Left renal cortex interstitium (tissue), 4 donors: ENCODE measurements at regions not wholly inside any gene's neighbourhood (a gene's known extent, or its start where the extent isn't known, plus 50 kb on each side); places are given as distances from the start of the nearest gene placed in this dataset.

ENCODE experiments used
- DNase-seq, 4 donors: peaks; one replicate each; pipeline ENCODE4 v3.0.0-alpha.2; 2013; ENCODE audit warnings: low read depth in 4 of 4, low spot score in 2 of 4, missing footprints in 1 of 4

GRCh38 chr2:195026261-195026660 is 630.8 kb upstream of the SLC39A10 start:
- DNase-seq, result no peak

GRCh38 chr2:195022508-195022830 is 634.6 kb upstream of the SLC39A10 start:
- no peak for DNase-seq

- DNase-seq, result no peak
These were observed 635.1 kb upstream of the SLC39A10 start for GRCh38 chr2:195021711-195022507.

- DNase-seq, result no peak
These were observed 638.6 kb upstream of the SLC39A10 start for GRCh38 chr2:195018462-195018861.

GRCh38 chr2:195017890-195018289 is 639.1 kb upstream of the SLC39A10 start:
- DNase-seq, result no peak

GRCh38 chr2:195016841-195017240 is 640.2 kb upstream of the SLC39A10 start:
- no peak for DNase-seq

- no peak for DNase-seq
These were observed 647.8 kb upstream of the SLC39A10 start for GRCh38 chr2:195009202-195009601.

GRCh38 chr2:195006856-195007255 is 650.2 kb upstream of the SLC39A10 start:
- no peak for DNase-seq

GRCh38 chr2:195003881-195004471 is 653.0 kb upstream of the SLC39A10 start:
- no peak for DNase-seq

- DNase-seq, result no peak
These were observed 655.1 kb upstream of the SLC39A10 start for GRCh38 chr2:195001924-195002323.

GRCh38 chr2:194999771-195000170 is 657.3 kb upstream of the SLC39A10 start:
- no peak for DNase-seq

GRCh38 chr2:194992648-194993047 is 664.4 kb upstream of the SLC39A10 start:
- DNase-seq, result no peak

- no peak for DNase-seq
These were observed 671.8 kb upstream of the SLC39A10 start for GRCh38 chr2:194985258-194985657.

- no peak for DNase-seq
These were observed 694.8 kb upstream of the SLC39A10 start for GRCh38 chr2:194962254-194962653.

- no peak for DNase-seq
These were observed 702.8 kb upstream of the SLC39A10 start for GRCh38 chr2:194954218-194954617.

- DNase-seq, result no peak
These were observed 710.2 kb upstream of the SLC39A10 start for GRCh38 chr2:194946826-194947225.

GRCh38 chr2:194938066-194938465 is 719.0 kb upstream of the SLC39A10 start:
- no peak for DNase-seq

- DNase-seq, result no peak
These were observed 729.5 kb upstream of the SLC39A10 start for GRCh38 chr2:194927489-194927888.

- DNase-seq, result no peak
These were observed 730.2 kb upstream of the SLC39A10 start for GRCh38 chr2:194926873-194927272.

GRCh38 chr2:194925742-194926141 is 731.3 kb upstream of the SLC39A10 start:
- DNase-seq, result no peak

GRCh38 chr2:194917519-194917918 is 739.5 kb upstream of the SLC39A10 start:
- no peak for DNase-seq

- no peak for DNase-seq
These were observed 741.5 kb upstream of the SLC39A10 start for GRCh38 chr2:194915485-194915884.

- DNase-seq, result no peak
These were observed 749.5 kb upstream of the SLC39A10 start for GRCh38 chr2:194907569-194907968.
